LNCAP (cell line): ENCODE measurements at regions not wholly inside any gene's neighbourhood (a gene's known extent, or its start where the extent isn't known, plus 50 kb on each side); places are given as distances from the start of the nearest gene placed in this dataset.

Experiments used
- TF ChIP-seq, protein P1 (sequence below): fragments of 450-650 bp; IDR thresholded peaks from 2 replicates; pipeline ENCODE4 v1.5.1; 2017; ENCODE audit warnings: mild to moderate bottlenecking

DNA sequence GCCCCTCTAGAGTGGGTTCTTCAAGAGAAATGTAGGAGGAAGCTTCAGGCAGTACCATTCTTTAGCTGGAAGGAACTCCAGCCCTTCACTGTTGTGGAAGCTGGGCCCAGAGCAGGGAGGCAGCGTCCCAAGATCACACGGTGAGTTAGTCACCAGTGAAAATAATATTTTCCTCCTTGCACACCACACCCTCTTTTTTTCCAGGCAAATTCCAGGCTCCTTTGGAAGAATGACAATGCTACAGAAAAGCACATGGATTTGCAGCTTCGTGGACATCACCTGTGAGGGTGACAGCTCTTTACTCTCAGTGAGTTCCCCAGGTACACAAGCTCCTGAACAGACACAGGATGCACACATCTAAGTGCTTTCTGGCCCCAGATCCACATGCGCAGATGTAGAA, 157.1 kb downstream of the COL6A3 start:
- TF ChIP-seq, protein P1, sequence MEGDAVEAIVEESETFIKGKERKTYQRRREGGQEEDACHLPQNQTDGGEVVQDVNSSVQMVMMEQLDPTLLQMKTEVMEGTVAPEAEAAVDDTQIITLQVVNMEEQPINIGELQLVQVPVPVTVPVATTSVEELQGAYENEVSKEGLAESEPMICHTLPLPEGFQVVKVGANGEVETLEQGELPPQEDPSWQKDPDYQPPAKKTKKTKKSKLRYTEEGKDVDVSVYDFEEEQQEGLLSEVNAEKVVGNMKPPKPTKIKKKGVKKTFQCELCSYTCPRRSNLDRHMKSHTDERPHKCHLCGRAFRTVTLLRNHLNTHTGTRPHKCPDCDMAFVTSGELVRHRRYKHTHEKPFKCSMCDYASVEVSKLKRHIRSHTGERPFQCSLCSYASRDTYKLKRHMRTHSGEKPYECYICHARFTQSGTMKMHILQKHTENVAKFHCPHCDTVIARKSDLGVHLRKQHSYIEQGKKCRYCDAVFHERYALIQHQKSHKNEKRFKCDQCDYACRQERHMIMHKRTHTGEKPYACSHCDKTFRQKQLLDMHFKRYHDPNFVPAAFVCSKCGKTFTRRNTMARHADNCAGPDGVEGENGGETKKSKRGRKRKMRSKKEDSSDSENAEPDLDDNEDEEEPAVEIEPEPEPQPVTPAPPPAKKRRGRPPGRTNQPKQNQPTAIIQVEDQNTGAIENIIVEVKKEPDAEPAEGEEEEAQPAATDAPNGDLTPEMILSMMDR: no peak

DNA sequence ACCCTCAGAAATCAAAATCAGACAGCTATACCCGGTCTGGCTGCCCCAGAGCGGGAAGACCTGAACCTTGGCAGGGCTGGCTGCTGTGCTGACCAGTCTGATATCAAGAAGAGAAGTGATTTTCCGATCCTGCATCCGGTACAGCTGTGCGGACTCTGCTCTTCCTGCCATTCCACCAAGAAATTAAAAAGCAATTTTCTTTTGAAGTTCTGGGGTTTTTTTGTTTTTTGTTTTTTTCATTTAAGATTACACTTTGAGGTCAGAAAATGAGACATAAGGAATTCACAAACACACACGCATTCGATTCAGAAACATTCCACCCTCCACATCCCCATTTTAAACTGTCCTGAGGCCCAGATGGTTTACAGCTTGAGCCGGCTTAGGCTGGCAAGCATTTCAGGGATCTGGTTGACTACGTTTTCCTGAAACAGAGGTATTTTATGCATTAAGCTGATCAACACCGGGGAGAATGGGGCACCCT, 156.5 kb downstream of the COL6A3 start:
- TF ChIP-seq, protein P1: no peak

DNA sequence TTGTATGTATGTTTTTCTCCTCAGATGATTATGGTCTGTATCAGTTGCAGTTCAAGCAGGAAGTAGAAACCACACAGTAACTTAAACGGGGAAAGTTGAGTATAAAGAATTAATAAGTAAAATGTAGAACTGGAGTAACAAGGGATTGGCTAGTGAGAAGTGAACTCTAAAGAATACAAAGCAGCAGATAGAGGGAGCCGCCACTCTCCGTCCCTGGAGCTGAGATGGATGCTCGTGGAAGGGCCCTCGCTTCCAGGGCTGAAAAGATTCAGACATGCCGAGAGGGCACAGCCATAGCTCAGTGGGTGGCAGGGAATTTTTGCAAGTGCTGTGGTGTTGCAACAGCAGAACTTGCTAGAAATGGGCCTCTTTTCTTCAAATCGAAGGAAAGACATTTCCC, 155.8 kb downstream of the COL6A3 start:
- TF ChIP-seq, protein P1: no peak

GRCh38 chr2:237258615-237259014, 155.3 kb downstream of the COL6A3 start:
- TF ChIP-seq, protein P1: no peak

DNA sequence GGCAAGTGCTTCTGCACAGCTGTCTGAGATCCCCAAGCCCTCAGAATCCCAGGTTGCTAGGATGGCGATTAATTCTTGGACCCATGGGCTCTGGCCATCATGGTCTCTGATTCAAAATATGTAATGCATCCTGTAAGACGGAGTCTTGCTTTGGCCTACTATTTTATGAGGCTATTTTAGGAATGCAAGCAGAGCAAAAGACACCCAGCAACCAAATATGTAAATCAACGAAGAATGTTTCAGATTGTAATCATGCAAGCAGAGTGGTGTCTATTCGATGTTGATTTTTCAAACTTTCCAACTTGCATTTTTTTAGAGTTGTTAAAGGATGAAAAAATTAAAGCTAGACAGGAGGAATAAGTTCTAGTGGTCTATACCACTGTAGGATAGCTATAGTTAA, 154.8 kb downstream of the COL6A3 start:
- TF ChIP-seq, protein P1: no peak

DNA sequence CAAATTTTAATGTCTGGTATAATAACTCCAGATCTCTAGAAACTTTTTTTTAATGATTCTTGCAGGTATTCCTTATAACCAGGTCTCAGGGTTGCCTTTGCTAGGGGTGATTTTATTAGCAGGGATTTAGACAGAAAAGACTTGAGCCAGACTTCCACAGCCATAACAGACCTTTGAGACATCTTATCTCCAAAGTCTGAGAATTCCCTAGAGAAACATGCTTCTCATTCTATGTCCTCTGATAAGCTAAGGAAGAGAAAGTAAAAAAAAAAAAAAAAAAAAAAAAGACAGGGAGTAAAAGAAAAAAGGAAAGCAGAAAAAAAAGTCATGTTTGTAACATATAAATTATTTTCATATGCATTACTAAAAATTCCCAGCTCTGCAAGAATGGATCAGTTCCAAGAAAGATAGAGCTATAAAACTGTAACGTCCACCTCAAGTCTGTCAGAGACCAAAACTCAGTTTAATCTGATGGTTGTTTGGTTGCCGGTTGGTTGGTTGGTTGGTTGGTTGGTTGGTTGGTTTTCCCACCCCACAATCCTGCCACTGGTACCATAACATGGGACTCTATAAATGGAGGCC, 153.8 kb downstream of the COL6A3 start:
- TF ChIP-seq, protein P1: no peak

DNA sequence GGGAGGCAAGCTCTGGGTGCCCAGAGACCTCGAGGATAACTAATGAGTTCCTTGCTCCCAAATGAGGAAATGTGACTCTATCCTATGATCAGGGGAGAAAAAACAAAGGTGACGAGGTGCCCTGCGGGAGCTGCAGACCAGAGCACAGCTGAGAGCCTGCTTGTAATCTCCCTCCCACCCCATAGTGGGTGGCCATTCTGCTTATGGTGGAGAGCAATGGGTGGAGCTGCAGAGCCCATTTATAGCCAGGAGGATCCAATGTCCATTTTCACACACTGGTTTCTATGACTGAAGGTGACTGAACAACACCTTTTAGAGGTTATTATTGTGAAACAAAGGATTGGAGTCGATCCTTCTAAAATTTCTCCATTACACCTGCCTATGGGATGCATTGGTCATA, 153.3 kb downstream of the COL6A3 start:
- TF ChIP-seq, protein P1: no peak

DNA sequence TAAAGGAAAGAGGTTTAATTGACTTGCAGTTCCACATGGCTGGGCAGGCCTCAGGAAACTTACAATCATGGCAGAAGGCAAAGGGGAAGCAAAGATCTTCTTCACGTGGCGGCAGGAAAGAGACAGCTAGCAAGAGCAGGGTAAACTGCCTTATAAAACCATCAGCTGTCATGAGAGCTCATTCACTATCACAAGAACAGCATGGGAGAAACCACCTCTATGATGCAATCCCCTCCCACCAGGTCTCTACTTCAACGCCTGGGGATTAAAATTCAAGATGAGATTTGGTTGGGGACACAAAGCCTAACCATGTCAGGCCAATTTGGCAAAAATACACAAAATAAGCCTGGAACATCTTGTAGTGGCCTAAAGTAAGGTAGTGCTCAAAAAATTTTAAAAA, 152.6 kb downstream of the COL6A3 start:
- TF ChIP-seq, protein P1: no peak
